ENCODE measurements at regions not wholly inside any gene's neighbourhood (a gene's known extent, or its start where the extent isn't known, plus 50 kb on each side); places are given as distances from the start of the nearest gene placed in this dataset.

DNA sequence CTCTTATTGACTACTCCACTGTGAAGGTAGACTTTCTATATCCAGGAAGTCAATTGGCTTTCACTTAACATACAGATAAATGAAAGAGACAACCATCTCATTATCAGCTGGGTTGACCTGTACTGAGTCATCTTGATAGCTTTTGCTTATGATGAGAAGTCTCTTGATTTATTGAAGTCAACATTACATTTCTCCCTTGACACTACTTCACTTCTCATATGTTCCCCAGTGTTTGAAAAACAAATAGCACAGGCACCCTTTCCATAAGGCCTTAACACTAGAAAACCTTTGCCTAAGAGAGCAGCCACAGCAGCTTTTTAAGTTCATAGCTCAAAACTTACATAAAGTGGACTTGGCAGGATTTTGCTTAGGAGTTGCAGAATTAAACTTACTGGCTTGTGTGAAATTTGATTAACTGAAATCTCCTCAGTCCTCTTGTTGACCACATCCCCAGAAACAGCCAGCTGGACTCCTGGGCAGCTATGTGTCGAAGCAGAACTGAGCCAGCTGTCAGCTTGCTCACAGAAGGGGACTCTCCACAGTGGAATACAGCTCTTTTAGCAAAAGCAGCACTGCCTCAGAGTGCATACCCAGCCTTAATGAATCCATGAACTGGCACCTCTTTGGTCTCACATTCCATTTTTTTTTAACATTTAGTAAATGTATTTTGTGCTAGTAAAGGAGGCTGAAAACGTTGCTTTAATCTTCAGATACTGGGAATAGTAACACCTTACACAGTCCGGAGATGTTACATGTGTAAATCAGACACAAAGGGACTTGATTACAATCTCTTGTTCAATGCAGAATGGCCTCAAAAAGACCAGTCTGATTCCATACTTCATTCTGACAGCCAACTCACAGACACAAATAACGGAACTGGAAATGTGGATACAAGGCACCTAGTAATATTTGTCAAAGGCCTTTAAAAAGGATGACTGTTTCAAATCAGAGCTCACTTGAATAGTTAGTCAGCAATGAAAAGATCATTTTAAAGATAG, 1532.7 kb downstream of the HACE1 start:
- TF ChIP-seq POLR2AphosphoS5 (IDR thresholded peaks at IDR 0.05) (no peak), POLR2A (IDR thresholded peaks at IDR 0.05) (no peak), EP300 (IDR thresholded peaks at IDR 0.05) (no peak)
- TF ChIP-seq, protein P1, sequence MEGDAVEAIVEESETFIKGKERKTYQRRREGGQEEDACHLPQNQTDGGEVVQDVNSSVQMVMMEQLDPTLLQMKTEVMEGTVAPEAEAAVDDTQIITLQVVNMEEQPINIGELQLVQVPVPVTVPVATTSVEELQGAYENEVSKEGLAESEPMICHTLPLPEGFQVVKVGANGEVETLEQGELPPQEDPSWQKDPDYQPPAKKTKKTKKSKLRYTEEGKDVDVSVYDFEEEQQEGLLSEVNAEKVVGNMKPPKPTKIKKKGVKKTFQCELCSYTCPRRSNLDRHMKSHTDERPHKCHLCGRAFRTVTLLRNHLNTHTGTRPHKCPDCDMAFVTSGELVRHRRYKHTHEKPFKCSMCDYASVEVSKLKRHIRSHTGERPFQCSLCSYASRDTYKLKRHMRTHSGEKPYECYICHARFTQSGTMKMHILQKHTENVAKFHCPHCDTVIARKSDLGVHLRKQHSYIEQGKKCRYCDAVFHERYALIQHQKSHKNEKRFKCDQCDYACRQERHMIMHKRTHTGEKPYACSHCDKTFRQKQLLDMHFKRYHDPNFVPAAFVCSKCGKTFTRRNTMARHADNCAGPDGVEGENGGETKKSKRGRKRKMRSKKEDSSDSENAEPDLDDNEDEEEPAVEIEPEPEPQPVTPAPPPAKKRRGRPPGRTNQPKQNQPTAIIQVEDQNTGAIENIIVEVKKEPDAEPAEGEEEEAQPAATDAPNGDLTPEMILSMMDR (IDR thresholded peaks at IDR 0.05) = no peak
